Ectodermal cell (in vitro differentiated cells): ENCODE measurements at regions not wholly inside any gene's neighbourhood (a gene's known extent, or its start where the extent isn't known, plus 50 kb on each side); places are given as distances from the start of the nearest gene placed in this dataset.

Experiments
- H3K27ac ChIP-seq: 2 replicates; pipeline ENCODE4 v1.7.0; 2013; ENCODE audit warnings: mild to moderate bottlenecking, low read depth, low read length; ENCODE audit not compliant: insufficient read depth, poor library complexity, severe bottlenecking
- H3K27me3 ChIP-seq: 2 replicates; pipeline ENCODE4 v1.7.0; 2013; ENCODE audit warnings: mild to moderate bottlenecking, low read length; ENCODE audit not compliant: insufficient read depth, control insufficient read depth, poor library complexity, severe bottlenecking
- H3K36me3 ChIP-seq: one replicate; pipeline ENCODE4 v1.7.0; 2013; ENCODE audit warnings: low read length; ENCODE audit not compliant: control insufficient read depth, insufficient read depth
- H3K4me1 ChIP-seq: one replicate; pipeline ENCODE4 v1.7.0; 2013; ENCODE audit warnings: low read length; ENCODE audit not compliant: control insufficient read depth, insufficient read depth
- H3K4me3 ChIP-seq: 2 replicates; pipeline ENCODE4 v1.7.0; 2013; ENCODE audit warnings: low read depth, low read length, control low read depth; ENCODE audit not compliant: insufficient read depth
- H3K9me3 ChIP-seq: 2 replicates; pipeline ENCODE4 v1.7.0; 2013; ENCODE audit warnings: mild to moderate bottlenecking, low read length, moderate library complexity; ENCODE audit not compliant: control insufficient read depth
- WGBS, 2 experiments: methylation state at CpG; one replicate each; pipeline ENCODE4 v1.1.7; 2013; ENCODE audit warnings: missing lambda C conversion rate in 2 of 2; 5-methylcytosine and 5-hydroxymethylcytosine counted together

- no peaks in the 10 kb centered on the region for H3K27me3 ChIP-seq
- no peaks in the 10 kb centered on the region for H3K4me1 ChIP-seq
- H3K36me3 ChIP-seq = no peaks in the 10 kb centered on the region
- WGBS, 2 experiments = 69 to 100% methylated on average over 1 to 2 of the region's 2 CpGs
- no peak overlapping the region for H3K27ac ChIP-seq
- no peak overlapping the region for H3K4me3 ChIP-seq
- no peaks in the 10 kb centered on the region for H3K9me3 ChIP-seq
Observed at GRCh38 chr5:105146867-105147266, 1584.3 kb upstream of the NUDT12 start.

DNA sequence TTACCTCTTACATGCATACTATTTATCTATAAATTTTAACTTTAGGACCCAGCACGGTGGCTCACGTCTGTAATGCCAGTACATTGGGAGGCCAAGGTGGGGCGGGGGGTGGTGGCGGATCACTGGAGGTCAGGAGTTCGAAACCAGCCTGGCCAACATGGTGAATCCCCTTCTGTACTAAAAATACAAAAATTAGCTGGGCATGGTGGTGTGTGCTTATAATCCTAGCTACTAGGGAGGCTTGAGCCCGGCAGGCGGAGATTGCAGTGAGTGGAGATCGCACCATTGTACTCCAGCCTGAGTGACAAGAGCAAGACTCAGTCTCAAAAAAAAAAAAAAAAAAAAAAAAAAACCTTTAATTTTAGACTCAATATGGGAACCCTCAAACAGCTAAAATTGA, 1582.6 kb upstream of the NUDT12 start:
- Histone ChIP-seq H3K9me3 (no peaks in the 10 kb centered on the region), H3K27me3 (no peaks in the 10 kb centered on the region), H3K36me3 (no peaks in the 10 kb centered on the region), H3K27ac (no peak overlapping the region), H3K4me3 (no peak overlapping the region), H3K4me1 (no peaks in the 10 kb centered on the region)
- WGBS, 2 experiments = 83 to 94% methylated on average over 5 to 8 of the region's 8 CpGs

- no peaks in the 10 kb centered on the region for H3K36me3 ChIP-seq
- H3K4me3 ChIP-seq = no peak overlapping the region
- H3K4me1 ChIP-seq = no peaks in the 10 kb centered on the region
- no peaks in the 10 kb centered on the region for H3K27me3 ChIP-seq
- no peaks in the 10 kb centered on the region for H3K9me3 ChIP-seq
- no peak overlapping the region for H3K27ac ChIP-seq
Observed at GRCh38 chr5:105134328-105134727, 1571.7 kb upstream of the NUDT12 start.

- no peak overlapping the region for H3K4me3 ChIP-seq
- no peaks in the 10 kb centered on the region for H3K36me3 ChIP-seq
- H3K27me3 ChIP-seq = no peaks in the 10 kb centered on the region
- H3K4me1 ChIP-seq = no peaks in the 10 kb centered on the region
- H3K9me3 ChIP-seq = no peaks in the 10 kb centered on the region
- 90 to 94% methylated on average over 3 of the region's 3 CpGs for WGBS, 2 experiments
- H3K27ac ChIP-seq = no peak overlapping the region
Observed at GRCh38 chr5:105133087-105133486, 1570.5 kb upstream of the NUDT12 start.

DNA sequence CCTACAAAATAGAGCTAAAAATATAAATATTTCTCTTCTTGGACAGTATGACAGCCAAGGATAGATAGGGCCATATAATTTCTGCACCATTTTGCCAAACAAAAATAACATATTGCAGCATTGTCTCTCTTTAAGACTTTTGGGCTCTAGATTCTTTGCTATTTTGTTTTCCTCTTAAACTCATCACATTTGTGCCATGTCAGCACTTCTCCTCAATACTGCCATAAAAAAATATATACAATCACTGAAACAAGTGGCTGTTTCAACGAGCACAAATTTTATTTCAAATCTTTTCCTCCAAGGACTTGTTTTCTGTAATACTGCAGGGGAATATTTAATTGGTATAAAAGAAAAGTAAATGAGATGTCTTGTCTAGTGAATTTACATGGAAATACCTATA, 1570.0 kb upstream of the NUDT12 start:
- WGBS, 2 experiments = 100% methylated on average over 1 of the region's 1 CpG; no CpG with 5 or more reads in 1 of the 2 experiments
- Histone ChIP-seq H3K9me3 (no peaks in the 10 kb centered on the region), H3K36me3 (no peaks in the 10 kb centered on the region), H3K27ac (no peak overlapping the region), H3K4me1 (no peaks in the 10 kb centered on the region), H3K4me3 (no peak overlapping the region), H3K27me3 (no peaks in the 10 kb centered on the region)

- Histone ChIP-seq H3K9me3 (no peaks in the 10 kb centered on the region), H3K36me3 (no peaks in the 10 kb centered on the region), H3K27ac (no peak overlapping the region), H3K27me3 (no peaks in the 10 kb centered on the region), H3K4me1 (no peaks in the 10 kb centered on the region), H3K4me3 (no peak overlapping the region)
- 97 to 100% methylated on average over 3 of the region's 3 CpGs for WGBS, 2 experiments
Observed at GRCh38 chr5:105131045-105131444, 1568.5 kb upstream of the NUDT12 start.

- Histone ChIP-seq H3K9me3 (no peaks in the 10 kb centered on the region), H3K27ac (no peak overlapping the region), H3K27me3 (no peaks in the 10 kb centered on the region), H3K4me1 (no peaks in the 10 kb centered on the region), H3K36me3 (no peaks in the 10 kb centered on the region), H3K4me3 (no peak overlapping the region)
- 86 to 92% methylated on average over 2 of the region's 2 CpGs for WGBS, 2 experiments
Observed at GRCh38 chr5:105101577-105101976, 1539.0 kb upstream of the NUDT12 start.

DNA sequence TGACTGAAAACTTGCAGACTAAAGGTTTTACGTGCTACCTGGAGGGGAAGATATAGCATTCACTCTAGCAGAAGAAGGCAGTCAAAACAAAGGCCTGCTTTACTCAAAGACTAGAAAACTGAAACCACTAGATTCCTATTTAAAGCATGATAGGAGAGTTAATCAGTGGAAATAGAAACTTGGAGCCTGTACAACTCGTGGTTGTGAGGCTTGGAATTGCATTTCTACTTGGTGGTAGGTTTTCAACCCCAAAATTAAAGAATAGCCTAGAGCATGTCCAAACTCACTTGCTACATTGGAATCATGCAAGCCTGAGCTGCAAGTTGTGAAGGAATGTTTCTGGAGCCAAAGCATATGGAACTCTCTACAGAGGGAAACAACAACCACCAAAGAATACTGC, 1526.4 kb upstream of the NUDT12 start:
- Histone ChIP-seq H3K27ac (no peak overlapping the region), H3K36me3 (no peaks in the 10 kb centered on the region), H3K4me1 (no peaks in the 10 kb centered on the region), H3K27me3 (no peaks in the 10 kb centered on the region), H3K9me3 (no peaks in the 10 kb centered on the region), H3K4me3 (no peak overlapping the region)
- WGBS, 2 experiments = 91 to 92% methylated on average over 2 of the region's 2 CpGs

DNA sequence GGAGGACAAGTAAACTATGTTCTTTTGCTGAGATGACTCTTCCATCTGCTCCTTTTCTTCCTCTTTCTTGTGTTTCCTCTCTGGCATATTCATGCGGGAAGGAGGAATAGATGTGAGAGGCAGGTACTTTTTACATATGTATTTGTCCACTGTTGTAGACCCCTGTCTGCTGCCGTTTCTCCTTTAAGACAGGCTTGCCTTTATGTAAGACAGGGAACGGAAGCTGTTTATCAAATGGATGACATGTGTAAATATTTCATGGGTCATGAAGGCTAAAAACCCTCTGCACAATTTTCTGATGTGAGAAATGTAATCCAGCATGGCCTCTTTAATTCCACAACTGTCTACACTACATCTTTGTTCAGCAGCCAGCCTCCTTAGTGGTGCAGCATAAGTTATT, 1525.5 kb upstream of the NUDT12 start:
- WGBS, 2 experiments = 90 to 98% methylated on average over 3 of the region's 3 CpGs
- H3K9me3 ChIP-seq = no peaks in the 10 kb centered on the region

DNA sequence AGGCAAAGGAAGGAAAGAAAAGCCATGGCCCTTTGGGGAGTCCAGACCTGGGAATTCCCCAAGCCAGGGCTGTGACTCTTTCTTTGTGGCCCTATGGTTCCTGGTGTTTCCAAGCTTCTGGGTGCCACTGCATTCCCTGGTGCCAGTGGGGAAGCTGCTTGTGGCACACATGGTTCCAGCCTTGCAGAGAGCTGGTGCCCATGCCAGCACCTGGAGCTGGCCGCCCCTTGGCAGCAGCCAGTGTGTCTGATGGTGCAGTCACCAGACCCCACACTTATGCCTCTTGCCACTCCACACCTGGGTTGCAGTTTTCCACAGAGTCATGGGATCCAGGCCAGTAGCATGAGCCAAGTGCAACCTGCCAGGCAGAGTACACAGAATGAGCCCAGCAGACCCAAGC, 1495.3 kb upstream of the NUDT12 start:
- H3K27ac ChIP-seq = no peak overlapping the region
- no peaks in the 10 kb centered on the region for H3K36me3 ChIP-seq
- 43 to 69% methylated on average over 1 of the region's 1 CpG for WGBS, 2 experiments
- no peaks in the 10 kb centered on the region for H3K9me3 ChIP-seq
- H3K4me1 ChIP-seq = no peaks in the 10 kb centered on the region
- H3K27me3 ChIP-seq = no peaks in the 10 kb centered on the region
- H3K4me3 ChIP-seq = no peak overlapping the region

More for the DNA sequence above, 1525.5 kb upstream of the NUDT12 start:
- Histone ChIP-seq H3K4me3 (no peak overlapping the region), H3K4me1 (no peaks in the 10 kb centered on the region), H3K27ac (no peak overlapping the region), H3K36me3 (no peaks in the 10 kb centered on the region), H3K27me3 (no peaks in the 10 kb centered on the region)

DNA sequence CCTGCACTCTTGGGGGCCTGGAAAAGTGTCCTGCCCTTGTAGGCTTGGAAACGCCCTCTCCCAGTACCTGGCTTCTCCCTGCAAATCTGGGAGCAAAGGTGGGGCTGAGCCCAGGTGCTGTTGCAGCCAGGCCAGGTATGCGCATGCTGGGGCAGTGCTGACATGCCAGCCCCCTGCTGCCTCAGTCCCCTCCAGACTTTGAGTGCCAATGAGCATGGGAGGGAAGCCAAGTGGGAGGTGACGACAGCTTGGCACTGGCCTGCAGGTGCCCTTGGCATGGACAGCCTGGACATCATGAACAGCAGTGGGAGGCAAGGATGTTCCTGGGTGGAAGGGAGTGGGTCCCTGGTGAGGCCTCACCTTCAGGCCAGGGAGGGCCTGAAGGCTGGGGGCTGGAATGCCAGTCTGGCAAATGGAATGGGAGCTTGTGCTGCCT, 1494.4 kb upstream of the NUDT12 start:
- Histone ChIP-seq H3K27ac (no peak overlapping the region), H3K36me3 (no peaks in the 10 kb centered on the region), H3K27me3 (no peaks in the 10 kb centered on the region), H3K4me1 (no peaks in the 10 kb centered on the region), H3K4me3 (no peak overlapping the region), H3K9me3 (no peaks in the 10 kb centered on the region)
- WGBS, 2 experiments = 92 to 94% methylated on average over 3 of the region's 3 CpGs
